Small intestine (tissue), 7 donors: ENCODE measurements at regions not wholly inside any gene's neighbourhood (a gene's known extent, or its start where the extent isn't known, plus 50 kb on each side); places are given as distances from the start of the nearest gene placed in this dataset.

Source experiments
- DNase-seq, 2 donors: peaks; one replicate each; pipeline versions ENCODE4 v3.0.0 to v3.0.0-alpha.2; 2013
- FAIRE-seq: peaks from 2 replicates; lab custom pipeline; 2012; peaks lifted over from hg19 to GRCh38; lab: Jason Lieb, UNC
- H3K27ac ChIP-seq, 3 donors: one replicate each; pipeline ENCODE4 v1.5.1; 2013; ENCODE audit warnings: low read length in 2 of 3, mild to moderate bottlenecking in 2 of 3, control low read depth in 1 of 3, inconsistent platforms in 1 of 3, low read depth in 1 of 3, moderate library complexity in 1 of 3
- H3K27me3 ChIP-seq, 3 donors: one replicate each; pipeline ENCODE4 v1.6.1; 2013; ENCODE audit warnings: low read length in 3 of 3, inconsistent platforms in 1 of 3; ENCODE audit not compliant: control insufficient read depth in 3 of 3, insufficient read depth in 3 of 3
- H3K36me3 ChIP-seq, 3 donors: one replicate each; pipeline ENCODE4 v1.6.1; 2013; ENCODE audit warnings: low read length in 3 of 3, inconsistent platforms in 1 of 3, low read depth in 1 of 3, mild to moderate bottlenecking in 1 of 3, moderate library complexity in 1 of 3; ENCODE audit not compliant: control insufficient read depth in 3 of 3, insufficient read depth in 2 of 3
- H3K4me1 ChIP-seq, 3 donors: one replicate each; pipeline ENCODE4 v1.6.1; 2013; ENCODE audit warnings: low read length in 2 of 3, inconsistent platforms in 1 of 3, low read depth in 1 of 3, mild to moderate bottlenecking in 1 of 3, moderate library complexity in 1 of 3; ENCODE audit not compliant: control insufficient read depth in 3 of 3, insufficient read depth in 2 of 3
- H3K4me3 ChIP-seq, 3 donors: one replicate each; pipeline ENCODE4 v1.5.1; 2013; ENCODE audit warnings: low read length in 3 of 3, control low read depth in 1 of 3, inconsistent platforms in 1 of 3, low read depth in 1 of 3, mild to moderate bottlenecking in 1 of 3, moderate library complexity in 1 of 3
- H3K9me3 ChIP-seq, 2 donors: one replicate each; pipeline ENCODE4 v1.6.1; 2013; ENCODE audit warnings: low read depth in 1 of 2, low read length in 1 of 2; ENCODE audit not compliant: control insufficient read depth in 2 of 2, insufficient read depth in 1 of 2
- WGBS, 3 donors: extraction: QIAGEN DNeasy Blood & Tissue Kit; methylation state at CpG; one replicate each; pipeline ENCODE4 v1.1.7; 2013; 5-methylcytosine and 5-hydroxymethylcytosine counted together
- donor health status: healthy with polysubstance abuse.
- donor health status: control.
- donor health status: control.
- donor health status: Bipolar disorder and iron deficiency.
- donor health status: healthy.

DNA sequence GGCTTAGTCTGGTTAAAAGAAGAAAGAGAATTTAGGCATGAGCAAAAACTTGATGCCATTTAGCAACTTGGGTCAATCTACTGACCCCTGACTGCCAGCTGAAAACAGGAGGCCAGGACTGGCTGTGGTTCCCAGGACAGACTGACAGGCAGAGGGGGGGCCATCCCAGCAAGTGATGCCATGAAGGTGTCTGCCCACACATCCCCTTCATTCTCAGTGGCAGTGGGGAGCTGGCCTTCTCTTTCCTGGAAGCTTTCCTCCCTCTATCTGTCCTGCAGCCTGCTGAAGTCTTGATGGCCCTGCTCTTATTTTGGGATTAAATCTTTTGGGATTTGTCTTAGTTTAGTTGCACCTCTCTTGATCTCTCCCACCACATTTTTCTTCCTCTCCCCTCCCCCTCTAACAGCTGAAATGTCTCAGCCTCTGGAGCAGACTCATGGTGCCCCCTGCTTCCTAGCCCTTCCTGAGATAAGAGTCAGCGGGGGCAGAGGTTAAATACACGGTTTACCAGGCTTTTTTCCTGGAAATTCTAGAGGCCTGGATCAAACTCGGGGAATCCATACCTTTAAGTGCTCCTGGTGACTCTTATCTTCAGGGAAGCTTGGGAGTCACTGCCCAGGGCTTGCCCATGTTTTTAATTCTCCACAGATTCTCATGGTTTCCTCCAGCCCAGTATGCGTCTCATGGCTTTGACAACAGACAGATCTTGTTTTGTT lies 99.5 kb upstream of the TSPAN2 start:
- no peak overlapping the region for H3K4me3 ChIP-seq
- WGBS, 3 donors = 51 to 72% (median 55%) methylated on average over 4 of the region's 4 CpGs
- no peaks in the 10 kb centered on the region for H3K36me3 ChIP-seq
- FAIRE-seq (no peak), DNase-seq (no peak)
- no peaks in the 10 kb centered on the region for H3K9me3 ChIP-seq
- H3K4me1 ChIP-seq = peaks cover 0 to 3% (median 0%) of the 10 kb centered on the region in 3 donors
- no peak overlapping the region for H3K27ac ChIP-seq
- no peaks in the 10 kb centered on the region for H3K27me3 ChIP-seq

DNA sequence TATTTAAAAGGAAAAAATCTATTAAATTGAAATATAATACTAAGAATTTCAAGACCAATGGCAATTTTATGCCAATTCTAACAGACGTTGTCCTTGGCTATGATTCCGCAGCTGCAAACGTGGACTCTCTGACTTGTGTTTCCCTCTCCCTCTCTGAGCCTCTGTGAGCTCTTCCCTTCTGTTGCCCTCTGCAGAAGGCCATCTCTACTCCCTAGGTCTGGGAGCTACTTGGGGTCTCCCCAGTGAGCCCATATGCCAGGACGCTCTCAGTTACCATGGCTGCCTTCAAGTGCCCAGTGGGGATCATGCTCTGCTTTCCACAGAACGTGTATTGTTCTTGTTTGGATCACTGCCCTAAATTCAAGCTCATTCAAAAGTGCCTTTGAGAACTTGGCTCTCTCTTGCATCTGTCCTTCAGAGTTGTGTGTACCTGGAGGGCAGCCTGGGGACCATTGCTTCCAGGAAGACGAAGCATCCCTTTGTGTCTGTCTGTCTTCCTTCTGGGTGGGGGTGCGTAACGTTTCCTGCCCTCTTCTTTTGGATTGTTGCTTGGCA lies 97.5 kb upstream of the TSPAN2 start:
- FAIRE-seq = no peak
- WGBS, 3 donors = 80 to 85% (median 80%) methylated on average over 8 of the region's 8 CpGs
- H3K4me1 ChIP-seq = peaks cover 0 to 3% (median 0%) of the 10 kb centered on the region in 3 donors

DNA sequence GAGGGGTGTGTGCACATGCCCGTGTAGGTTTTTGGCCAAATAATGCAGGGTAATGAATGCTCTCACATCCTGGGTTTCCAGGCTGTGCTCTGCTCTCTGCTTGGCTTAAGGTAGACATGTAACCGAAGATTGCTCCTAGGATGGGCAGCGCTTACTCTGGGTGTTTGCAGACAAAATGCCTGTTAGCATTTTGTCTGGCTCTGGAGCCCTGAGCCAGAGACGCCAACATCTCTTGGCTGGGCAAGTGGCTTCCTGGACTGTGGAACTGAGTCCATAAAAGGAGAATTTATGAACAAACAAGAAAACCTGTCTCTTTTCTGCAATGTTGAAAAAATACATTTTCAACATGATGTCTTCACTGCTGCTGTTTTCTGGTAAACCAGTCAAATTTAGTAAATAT lies 96.0 kb upstream of the TSPAN2 start:
- Histone ChIP-seq H3K4me3 (no peak overlapping the region), H3K4me1 (peaks cover 0 to 3% (median 0%) of the 10 kb centered on the region in 3 donors), H3K27me3 (no peaks in the 10 kb centered on the region), H3K9me3 (no peaks in the 10 kb centered on the region), H3K36me3 (no peaks in the 10 kb centered on the region), H3K27ac (peak overlapping the region in 1 of 3 donors; percentile 8)
- no peak for FAIRE-seq
- WGBS, 3 donors = 87 to 97% (median 91%) methylated on average over 4 of the region's 4 CpGs
- no peak for DNase-seq

More for the DNA sequence above, 97.5 kb upstream of the TSPAN2 start:
- no peaks in the 10 kb centered on the region for H3K36me3 ChIP-seq
- H3K4me3 ChIP-seq = no peak overlapping the region
- no peak for DNase-seq
- H3K27me3 ChIP-seq = no peaks in the 10 kb centered on the region
- no peak overlapping the region for H3K27ac ChIP-seq
- H3K9me3 ChIP-seq = no peaks in the 10 kb centered on the region

DNA sequence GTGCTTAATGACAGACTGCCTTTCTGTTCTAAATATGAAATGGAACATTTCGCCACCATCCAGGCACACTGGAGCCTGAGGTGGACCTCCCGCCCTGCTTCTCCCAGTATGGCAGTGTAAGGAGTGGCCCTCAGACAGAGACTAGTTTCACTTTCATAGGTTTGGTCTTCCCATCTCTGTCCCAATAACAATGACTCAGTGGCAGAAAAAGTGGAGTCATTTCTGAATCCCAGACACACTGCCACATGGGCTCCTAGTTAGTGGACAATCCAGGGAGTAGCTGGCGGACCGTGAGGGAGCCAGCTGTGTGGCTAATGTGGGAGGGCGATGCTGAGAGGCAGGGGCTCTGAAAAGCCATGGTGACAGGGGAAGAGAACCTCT lies 95.6 kb upstream of the TSPAN2 start:
- 87 to 94% (median 90%) methylated on average over 5 of the region's 5 CpGs for WGBS, 3 donors
- no peaks in the 10 kb centered on the region for H3K9me3 ChIP-seq
- peaks cover 0 to under 1% (median 0%) of the 10 kb centered on the region in 3 donors for H3K4me1 ChIP-seq
- H3K27ac ChIP-seq = peak overlapping the region in 1 of 3 donors; percentile 8
- FAIRE-seq (no peak), DNase-seq (peak; percentile 10 to 12)
- H3K4me3 ChIP-seq = no peak overlapping the region
- H3K27me3 ChIP-seq = no peaks in the 10 kb centered on the region
- no peaks in the 10 kb centered on the region for H3K36me3 ChIP-seq

DNA sequence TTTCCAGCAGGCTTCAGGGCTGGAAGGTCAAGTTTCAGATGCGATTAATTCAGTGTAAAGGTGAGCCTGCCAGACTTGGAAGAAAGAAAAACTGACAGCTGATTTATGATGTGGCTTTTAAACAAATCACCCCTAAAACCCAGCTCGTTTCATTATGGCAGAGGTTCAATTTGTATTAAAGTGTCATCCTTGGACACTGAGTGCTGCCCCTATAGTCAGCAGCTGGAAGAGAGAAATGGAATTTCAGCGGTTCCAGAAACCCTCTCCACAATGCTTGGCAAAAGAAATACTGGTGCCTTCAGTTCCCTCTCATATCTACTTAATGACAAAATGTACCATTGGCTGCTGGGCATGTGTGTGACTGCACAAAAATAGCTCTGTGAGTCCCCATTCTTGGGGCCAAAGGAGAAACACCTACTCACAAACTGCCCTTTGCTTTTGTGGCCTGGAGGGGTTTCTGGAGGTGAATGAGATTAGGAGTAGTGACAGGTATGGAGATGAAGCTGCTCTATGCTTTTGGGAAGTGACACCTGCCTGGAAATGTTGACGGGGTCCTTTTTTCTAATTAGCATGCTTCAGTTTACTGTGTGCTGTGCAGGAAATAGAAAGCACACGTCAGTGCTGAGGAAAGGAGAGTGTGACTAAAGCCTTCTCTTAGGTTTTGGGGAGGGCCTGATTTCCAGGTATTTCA lies 95.1 kb upstream of the TSPAN2 start:
- 60 to 68% (median 63%) methylated on average over 5 of the region's 5 CpGs for WGBS, 3 donors
- Histone ChIP-seq H3K27ac (no peak overlapping the region), H3K4me1 (no peaks in the 10 kb centered on the region), H3K4me3 (no peak overlapping the region), H3K36me3 (no peaks in the 10 kb centered on the region), H3K9me3 (no peaks in the 10 kb centered on the region), H3K27me3 (no peaks in the 10 kb centered on the region)
- FAIRE-seq = no peak
- DNase-seq = no peak

DNA sequence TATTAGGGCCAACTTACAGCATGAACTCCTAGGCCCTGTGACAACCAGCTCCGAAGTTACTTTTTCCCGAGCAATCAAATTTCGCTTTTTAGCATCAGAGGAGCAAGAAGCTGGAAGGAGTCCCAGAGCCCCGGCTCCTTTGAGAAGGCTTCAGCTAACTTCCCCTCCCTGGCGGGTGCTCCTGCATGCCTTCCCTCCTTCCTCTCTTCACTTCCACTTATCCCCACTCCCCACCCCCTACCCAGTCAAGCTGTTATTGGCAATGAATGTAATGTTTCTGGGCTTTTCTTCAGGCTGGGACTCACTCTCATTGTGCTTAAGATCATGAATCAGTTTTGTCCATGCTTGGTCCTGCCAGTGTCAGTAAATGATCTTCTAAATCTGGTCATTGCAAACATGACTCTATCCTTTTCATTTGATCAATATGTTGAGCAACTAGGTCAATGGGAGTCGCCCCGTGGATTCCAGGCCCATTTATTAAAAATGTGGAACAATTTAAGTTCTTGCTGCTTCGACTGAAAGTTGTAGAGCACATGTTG lies 94.5 kb upstream of the TSPAN2 start:
- WGBS, 3 donors = 62 to 84% (median 80%) methylated on average over 8 of the region's 8 CpGs
- Histone ChIP-seq H3K27ac (no peak overlapping the region), H3K36me3 (no peaks in the 10 kb centered on the region), H3K27me3 (no peaks in the 10 kb centered on the region), H3K9me3 (no peaks in the 10 kb centered on the region), H3K4me1 (no peaks in the 10 kb centered on the region), H3K4me3 (no peak overlapping the region)
- no peak for FAIRE-seq
- no peak for DNase-seq

DNA sequence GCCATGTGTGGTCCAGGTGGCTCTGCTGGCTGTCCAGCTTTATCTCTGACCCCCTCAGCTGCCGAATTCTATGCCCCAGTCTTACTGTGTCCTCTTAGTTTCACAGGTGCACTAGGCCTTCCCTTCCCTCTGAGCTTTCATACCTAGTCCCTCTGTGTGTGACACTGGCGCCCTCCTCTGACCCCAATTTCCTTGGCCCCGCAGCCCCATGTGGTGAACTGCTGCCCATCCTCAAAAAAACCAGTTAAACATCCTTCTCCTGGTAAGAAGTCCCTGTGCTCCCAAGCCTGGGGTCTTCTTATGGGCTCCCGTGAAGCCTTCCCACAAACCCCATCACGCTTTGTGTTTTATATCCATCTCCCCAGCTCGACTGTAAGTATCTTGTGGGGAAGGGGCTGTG lies 93.9 kb upstream of the TSPAN2 start:
- no peak overlapping the region for H3K27ac ChIP-seq
- H3K9me3 ChIP-seq = no peaks in the 10 kb centered on the region
- FAIRE-seq (no peak), DNase-seq (no peak)
- no peaks in the 10 kb centered on the region for H3K4me1 ChIP-seq
- WGBS, 3 donors = 87 to 90% (median 88%) methylated on average over 6 of the region's 6 CpGs
- H3K4me3 ChIP-seq = no peak overlapping the region
- no peaks in the 10 kb centered on the region for H3K36me3 ChIP-seq
- no peaks in the 10 kb centered on the region for H3K27me3 ChIP-seq

DNA sequence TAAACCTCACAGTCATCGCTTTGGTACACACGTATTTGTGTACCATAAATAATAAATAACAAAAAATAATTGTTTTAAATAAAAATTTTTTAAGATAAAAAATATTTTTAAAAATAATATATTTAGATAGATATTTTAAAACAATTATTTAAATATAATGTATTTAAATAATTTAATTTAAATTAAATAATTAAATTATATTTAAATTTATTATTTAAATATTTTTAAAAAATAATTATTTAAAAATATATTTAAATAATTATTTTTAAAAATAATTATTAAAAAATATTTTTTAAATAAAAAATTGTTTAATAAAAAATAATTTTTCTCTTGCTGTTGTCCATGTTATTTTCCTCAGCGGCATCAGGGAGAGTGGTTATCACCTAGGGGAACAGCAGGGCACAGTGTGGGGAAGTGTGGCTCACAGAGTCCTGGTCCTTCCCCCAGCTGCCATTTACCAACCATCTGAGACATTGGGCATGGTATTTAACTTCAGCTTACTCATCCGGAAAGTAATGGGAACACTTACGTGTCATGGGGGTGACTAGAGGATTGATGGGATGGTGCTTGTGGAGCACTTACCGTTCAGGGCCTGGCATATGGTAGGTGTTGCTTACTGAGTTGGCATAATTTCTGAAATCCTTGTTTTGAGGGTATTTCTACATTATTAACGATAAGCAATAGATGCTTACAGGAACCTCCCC lies 92.9 kb upstream of the TSPAN2 start:
- Histone ChIP-seq H3K4me1 (no peaks in the 10 kb centered on the region), H3K9me3 (no peaks in the 10 kb centered on the region), H3K4me3 (no peak overlapping the region), H3K27me3 (no peaks in the 10 kb centered on the region), H3K36me3 (no peaks in the 10 kb centered on the region), H3K27ac (no peak overlapping the region)
- 87 to 88% (median 88%) methylated on average over 7 of the region's 7 CpGs for WGBS, 3 donors
- peak; percentile 96 for FAIRE-seq
- no peak for DNase-seq
